ENCODE measurements at regions not wholly inside any gene's neighbourhood (a gene's known extent, or its start where the extent isn't known, plus 50 kb on each side); places are given as distances from the start of the nearest gene placed in this dataset.

DNA sequence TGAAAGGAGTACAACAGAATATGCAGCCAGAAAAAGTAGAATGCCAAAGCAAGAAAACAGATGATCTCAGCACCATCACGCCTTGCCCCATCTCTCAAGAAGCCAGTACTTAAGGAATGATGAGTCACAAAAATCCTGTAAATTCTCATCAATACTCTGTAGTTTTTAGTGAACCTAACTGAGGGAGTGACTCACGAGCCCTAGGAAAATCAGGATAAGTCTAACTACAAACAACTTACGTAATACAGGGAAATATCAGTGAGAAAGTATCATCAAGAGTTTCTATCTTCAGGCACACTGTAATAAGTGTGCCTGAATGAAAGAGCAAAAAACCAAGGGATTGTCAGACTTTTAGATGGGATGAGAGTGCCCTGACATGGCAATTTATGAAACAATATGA lies 644.4 kb downstream of the STPG2 start:
- Histone ChIP-seq H4K20me1 (replicated peaks; ENCODE audit: insufficient read depth) (no peaks in the 10 kb centered on the region), H3K4me3 (no peak overlapping the region), H3K79me2 (replicated peaks; ENCODE audit: insufficient read depth) (no peaks in the 10 kb centered on the region), H2AFZ (no peak overlapping the region), H3K9me2 (ENCODE audit: insufficient read depth) (no peaks in the 10 kb centered on the region), H3K27ac (ENCODE audit: low read depth) (no peak overlapping the region), H3K4me1 (ENCODE audit: insufficient read depth) (peaks cover 34% of the 10 kb centered on the region), H3K36me3 (ENCODE audit: insufficient read depth) (no peaks in the 10 kb centered on the region), H3F3A (replicated peaks; ENCODE audit: low read depth) (no peaks in the 10 kb centered on the region), H3K27me3 (ENCODE audit: insufficient read depth) (no peaks in the 10 kb centered on the region), H3K4me2 (no peak overlapping the region)
- TF ChIP-seq POLR2AphosphoS5 (IDR thresholded peaks at IDR 0.05; ENCODE audit: low read depth), result no peak
- TF ChIP-seq, protein P1, sequence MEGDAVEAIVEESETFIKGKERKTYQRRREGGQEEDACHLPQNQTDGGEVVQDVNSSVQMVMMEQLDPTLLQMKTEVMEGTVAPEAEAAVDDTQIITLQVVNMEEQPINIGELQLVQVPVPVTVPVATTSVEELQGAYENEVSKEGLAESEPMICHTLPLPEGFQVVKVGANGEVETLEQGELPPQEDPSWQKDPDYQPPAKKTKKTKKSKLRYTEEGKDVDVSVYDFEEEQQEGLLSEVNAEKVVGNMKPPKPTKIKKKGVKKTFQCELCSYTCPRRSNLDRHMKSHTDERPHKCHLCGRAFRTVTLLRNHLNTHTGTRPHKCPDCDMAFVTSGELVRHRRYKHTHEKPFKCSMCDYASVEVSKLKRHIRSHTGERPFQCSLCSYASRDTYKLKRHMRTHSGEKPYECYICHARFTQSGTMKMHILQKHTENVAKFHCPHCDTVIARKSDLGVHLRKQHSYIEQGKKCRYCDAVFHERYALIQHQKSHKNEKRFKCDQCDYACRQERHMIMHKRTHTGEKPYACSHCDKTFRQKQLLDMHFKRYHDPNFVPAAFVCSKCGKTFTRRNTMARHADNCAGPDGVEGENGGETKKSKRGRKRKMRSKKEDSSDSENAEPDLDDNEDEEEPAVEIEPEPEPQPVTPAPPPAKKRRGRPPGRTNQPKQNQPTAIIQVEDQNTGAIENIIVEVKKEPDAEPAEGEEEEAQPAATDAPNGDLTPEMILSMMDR (conservative IDR thresholded peaks at IDR 0.05; ENCODE audit: low read depth in 2 of 2), result no peak
- TF ChIP-seq ZNF331 (CRISPR knock-in tag; IDR thresholded peaks at IDR 0.05; ENCODE audit: low read depth), result no peak
- no peak for TF ChIP-seq EZH2 (IDR thresholded peaks at IDR 0.05; ENCODE audit: low read depth, unreplicated experiment)
- no peak for TF ChIP-seq REST (IDR thresholded peaks at IDR 0.05; ENCODE audit: unreplicated experiment)
- TF ChIP-seq ZNF462 (CRISPR knock-in tag; IDR thresholded peaks at IDR 0.05), result no peak
- no peak for TF ChIP-seq NANOG (IDR thresholded peaks at IDR 0.05; ENCODE audit: borderline replicate concordance)
- no peak for TF ChIP-seq CREB1 (CRISPR knock-in tag; IDR thresholded peaks at IDR 0.05; ENCODE audit: low read depth)
- TF ChIP-seq EZH2phosphoT487 (IDR thresholded peaks at IDR 0.05; ENCODE audit: unreplicated experiment), result no peak
- TF ChIP-seq ETS1 (IDR thresholded peaks at IDR 0.05), result no peak
- TF ChIP-seq ZNF114 (CRISPR knock-in tag; IDR thresholded peaks at IDR 0.05), result no peak
- TF ChIP-seq JUNB (IDR thresholded peaks at IDR 0.05; ENCODE audit: unreplicated experiment), result no peak
- no peak for TF ChIP-seq STAT1 (IDR thresholded peaks at IDR 0.05; ENCODE audit: unreplicated experiment)
- DNase-seq (ENCODE audit: low spot score), result no peak
- H3K4me1 Mint-ChIP-seq, result peaks cover 26% of the 10 kb centered on the region
- no peak overlapping the region for H3K4me3 Mint-ChIP-seq
- ATAC-seq, result no peak
- H3K36me3 Mint-ChIP-seq (ENCODE audit: low read depth), result no peaks in the 10 kb centered on the region
- no peaks in the 10 kb centered on the region for H3K27me3 Mint-ChIP-seq (ENCODE audit: insufficient read depth, low read depth, poor library complexity)
- H3K27ac Mint-ChIP-seq, result peak overlapping the region; percentile 49
- no peaks in the 10 kb centered on the region for H3K9me3 Mint-ChIP-seq

Data from GM23338 (cell line).